GM21825 (cell line): ENCODE measurements at regions not wholly inside any gene's neighbourhood (a gene's known extent, or its start where the extent isn't known, plus 50 kb on each side); places are given as distances from the start of the nearest gene placed in this dataset.
"Not testable (repeated sequence)": the region's sequence is repeated elsewhere in the genome, so short reads cannot be mapped to it uniquely, and the experiment has no call there.

Experiments
- ATAC-seq: cut with Tn5 transposase; IDR thresholded peaks from one replicate; pipeline ENCODE4 v1.9.1; 2021; ENCODE audit warnings: mild to moderate bottlenecking, moderate library complexity; ENCODE audit not compliant: unreplicated experiment

DNA sequence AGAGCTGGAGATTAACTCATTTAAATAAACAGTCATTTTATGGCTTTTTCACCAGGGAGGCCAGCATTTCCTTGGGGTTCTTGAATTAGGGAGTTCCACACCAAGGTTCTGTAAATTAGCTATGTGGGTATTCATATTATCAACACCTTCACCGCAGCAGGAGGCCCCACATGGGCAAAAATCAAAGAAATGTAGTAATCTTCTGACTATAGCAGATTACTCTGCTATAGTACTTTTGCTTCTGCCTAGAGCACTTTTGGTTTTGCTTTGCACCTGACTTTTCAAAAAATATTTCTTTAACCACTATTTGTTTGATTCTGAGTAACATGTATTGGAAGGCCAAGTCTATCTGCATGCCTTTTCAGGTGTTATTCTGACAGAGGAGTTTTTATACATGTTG lies 108.6 kb upstream of the POMZP3 start:
- not testable (repeated sequence) for ATAC-seq

DNA sequence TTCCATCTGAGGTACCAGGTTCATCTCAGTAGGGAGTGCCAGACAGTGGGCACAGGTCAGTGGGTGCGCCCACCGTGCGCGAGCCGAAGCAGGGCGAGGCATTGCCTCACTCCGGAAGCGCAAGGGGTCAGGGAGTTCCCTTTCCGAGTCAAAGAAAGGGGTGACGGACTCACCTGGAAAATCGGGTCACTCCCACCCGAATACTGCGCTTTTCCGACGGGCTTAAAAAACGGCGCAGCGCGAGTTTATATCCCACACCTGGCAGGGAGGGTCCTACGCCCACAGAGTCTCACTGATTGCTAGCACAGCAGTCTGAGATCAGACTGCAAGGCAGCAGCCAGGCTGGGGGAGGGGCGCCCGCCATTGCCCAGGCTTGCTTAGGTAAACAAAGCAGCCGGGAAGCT lies 101.5 kb upstream of the POMZP3 start:
- not testable (repeated sequence) for ATAC-seq

DNA sequence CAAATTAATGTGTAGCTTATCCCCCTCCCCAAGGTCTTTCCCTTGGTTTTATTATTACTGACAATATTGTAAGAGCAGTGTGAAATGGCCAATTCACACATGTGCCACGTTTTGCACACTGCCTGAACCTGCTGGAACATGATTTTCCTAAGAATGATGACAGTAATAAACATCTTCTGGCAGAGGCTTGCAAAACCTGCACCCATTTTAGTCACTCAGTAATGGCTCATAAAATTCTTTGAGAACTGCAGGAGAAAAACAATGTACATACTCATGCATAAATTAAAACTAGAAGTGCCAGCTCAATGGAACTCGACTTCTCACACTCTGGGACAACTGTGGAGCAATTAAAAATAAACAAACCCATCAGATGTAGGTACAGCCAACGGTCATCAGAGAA lies 96.8 kb upstream of the POMZP3 start:
- ATAC-seq = not testable (repeated sequence)

DNA sequence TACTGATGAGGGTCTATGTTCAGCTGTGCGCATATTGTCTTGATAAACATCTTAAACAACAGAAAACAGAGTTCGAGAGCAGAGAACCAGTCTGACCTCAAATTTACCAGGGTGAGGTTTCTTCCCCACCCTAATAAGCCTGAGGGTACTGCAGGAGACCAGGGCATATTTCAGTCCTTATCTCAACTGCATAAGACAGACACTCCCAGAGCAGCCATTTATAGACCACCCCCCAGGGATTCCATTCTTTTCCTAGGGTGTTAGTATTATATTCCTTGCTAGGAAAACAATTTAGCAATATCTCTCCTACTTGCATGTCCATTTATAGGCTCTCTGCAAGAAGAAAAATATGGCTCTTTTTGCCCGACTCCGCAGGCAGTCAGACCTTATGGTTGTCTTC lies 89.5 kb upstream of the POMZP3 start:
- not testable (repeated sequence) for ATAC-seq

DNA sequence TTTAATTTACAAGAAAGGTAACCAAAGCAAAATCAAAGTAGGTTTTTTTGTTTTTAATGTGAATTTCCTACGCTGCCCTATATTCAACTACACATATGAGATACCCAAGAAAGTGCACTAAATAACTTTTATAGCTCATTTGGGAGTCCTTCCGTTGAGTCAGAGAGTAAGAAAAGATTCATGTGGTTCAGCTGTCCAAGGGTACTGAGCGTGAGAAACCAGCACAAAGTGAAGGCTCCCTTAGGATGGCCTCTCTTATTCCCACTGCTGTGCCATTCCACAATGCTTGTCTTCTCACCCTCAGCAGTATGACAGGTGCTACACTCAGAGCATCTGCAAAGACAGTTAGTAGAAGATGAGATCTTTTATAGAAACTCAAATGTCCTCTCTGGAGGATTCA lies 85.8 kb upstream of the POMZP3 start:
- not testable (repeated sequence) for ATAC-seq

DNA sequence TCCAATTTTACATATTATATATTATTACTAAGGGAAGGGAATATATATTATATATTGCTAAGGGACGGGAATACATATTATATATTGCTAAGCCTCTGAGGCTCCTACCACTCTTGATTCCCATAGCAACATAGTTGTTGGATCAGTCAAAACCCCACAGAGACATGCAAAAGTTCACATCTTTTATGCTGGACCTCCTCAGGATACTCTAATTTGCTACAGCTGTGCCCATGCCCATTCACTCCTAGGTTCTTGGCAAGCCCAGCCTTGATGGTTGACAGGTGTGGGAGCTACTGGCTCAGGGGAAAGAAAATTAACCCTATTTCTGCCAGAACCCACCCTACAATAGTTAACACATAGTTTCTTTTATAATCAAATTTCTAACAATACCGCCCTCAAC lies 84.6 kb upstream of the POMZP3 start:
- not testable (repeated sequence) for ATAC-seq

DNA sequence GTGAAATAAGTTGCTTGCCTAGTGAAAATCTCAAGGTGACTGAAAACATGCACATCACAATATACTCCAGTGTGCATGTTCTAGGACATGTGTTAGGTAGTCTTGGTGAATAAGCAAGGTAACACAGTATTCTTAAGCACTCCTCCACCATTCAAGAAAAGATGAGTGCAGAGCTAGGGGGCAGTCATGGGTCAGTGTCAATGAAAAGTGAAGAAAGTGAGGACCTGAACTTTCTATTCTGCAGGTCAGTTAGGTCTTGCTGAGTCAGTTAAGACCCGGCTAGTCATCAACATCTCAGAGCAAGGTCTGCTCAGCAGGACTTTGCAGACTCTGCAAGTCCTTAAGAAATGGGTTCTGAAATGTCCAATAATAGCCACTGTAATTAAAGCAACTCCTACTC lies 82.6 kb upstream of the POMZP3 start:
- ATAC-seq = not testable (repeated sequence)

DNA sequence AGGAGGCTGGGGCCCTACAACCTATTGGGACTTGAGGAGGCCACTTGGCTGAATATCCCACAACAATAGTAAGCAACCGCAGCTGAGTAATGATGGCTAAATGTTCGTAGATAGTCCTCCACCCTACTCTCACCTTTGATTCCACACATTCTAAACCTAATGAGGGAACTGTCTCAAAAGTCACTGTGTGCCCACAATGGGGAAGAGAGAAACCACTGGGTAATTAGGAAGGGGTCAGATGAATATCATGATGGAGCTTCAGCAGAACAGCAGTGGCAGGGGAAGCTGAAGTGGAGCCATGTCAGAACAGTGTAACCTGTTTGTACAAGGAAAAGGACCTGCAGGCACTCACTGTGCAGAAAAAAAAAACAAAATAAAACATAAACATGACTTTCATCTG lies 81.4 kb upstream of the POMZP3 start:
- not testable (repeated sequence) for ATAC-seq

DNA sequence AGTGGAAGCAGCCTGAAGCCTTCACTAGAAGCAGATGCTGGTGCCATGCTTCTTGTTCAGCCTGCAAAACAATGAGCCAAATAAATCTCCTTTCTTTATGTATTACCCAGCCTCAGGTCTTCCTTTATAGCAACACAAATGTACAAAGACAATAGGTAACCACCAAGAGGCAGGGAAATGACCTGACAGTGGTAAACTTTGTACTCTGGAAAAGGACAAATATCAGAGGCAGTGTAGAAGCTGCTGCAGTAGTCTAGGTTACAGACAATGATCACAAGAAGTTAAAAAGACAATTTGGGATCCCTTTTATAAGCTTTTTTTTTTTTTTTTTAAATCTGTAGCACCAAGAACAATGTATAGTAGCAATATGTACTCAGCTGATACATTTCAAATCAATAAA lies 76.7 kb upstream of the POMZP3 start:
- not testable (repeated sequence) for ATAC-seq

DNA sequence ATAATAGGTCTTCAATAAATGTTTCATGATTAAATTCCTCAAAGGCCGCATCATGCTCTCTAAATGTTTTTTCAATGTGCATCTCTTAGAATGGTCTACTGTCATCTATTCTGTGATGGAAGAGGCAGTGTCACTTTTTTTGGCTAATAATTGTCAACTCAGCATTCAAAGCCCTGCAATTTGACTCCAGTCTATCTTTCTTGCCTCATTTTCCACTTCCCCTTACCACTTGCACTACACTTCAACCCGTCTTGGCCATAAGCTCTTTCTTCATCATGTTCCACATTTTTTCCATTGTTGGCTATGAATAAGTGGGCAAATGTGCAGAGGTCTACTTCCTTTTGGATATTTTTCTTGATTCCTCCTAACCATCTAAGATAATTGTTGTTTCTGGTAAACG lies 59.2 kb upstream of the POMZP3 start:
- not testable (repeated sequence) for ATAC-seq

DNA sequence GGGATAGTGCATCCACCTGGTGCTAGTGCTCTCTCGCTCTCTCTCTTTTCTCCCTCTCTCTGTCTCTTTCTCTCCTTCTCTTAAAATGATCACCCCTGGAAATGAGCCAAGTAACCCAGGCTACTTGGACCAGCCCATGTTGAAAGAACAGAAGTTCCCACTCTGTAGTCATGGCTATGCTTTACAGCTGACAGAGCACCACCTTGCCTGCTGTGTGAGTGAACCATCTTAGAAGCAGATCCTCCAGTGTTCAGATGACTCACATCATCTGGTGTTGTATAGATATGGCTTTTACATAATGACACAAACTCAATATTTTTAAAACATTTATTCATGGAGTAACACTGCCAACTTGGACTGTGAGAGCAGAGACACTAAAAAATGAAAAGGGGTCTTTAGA lies 57.7 kb upstream of the POMZP3 start:
- not testable (repeated sequence) for ATAC-seq

DNA sequence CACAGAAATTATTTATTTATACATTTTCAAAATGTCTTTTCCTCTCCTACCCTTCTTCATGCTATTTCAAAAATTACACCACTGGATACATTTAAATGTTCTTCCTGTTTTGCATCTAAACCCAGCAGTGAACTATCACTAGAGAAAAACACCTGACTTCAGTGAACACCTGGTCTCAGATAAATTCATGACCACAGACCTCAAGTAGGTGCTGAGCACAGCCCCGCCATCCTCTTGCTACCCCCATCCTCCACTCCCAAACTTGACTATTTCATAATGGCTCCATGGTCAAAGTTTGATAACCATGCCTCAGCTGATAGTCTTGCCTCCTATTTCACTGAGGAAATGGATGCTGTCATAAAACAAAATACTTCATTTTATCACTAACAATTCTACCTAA lies 56.6 kb upstream of the POMZP3 start:
- not testable (repeated sequence) for ATAC-seq

DNA sequence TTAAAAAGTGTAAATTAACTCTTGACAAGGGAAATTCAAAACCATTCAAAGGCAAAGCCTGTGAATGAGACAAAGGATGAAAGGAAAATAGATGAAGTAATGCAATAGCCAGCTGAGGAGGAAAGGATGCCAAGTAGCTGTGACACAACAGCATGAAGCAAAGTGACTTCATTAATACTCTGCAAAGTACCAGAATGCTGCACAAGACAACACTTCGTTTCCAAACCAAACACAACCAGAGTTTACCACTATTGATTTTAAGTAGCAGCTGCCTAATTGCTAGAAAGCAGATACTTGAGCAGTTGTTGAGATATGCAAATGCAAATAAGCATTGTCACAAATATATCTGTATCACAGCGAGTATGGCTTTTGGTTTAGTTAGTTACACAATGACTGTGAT lies 54.7 kb upstream of the POMZP3 start:
- ATAC-seq = not testable (repeated sequence)

DNA sequence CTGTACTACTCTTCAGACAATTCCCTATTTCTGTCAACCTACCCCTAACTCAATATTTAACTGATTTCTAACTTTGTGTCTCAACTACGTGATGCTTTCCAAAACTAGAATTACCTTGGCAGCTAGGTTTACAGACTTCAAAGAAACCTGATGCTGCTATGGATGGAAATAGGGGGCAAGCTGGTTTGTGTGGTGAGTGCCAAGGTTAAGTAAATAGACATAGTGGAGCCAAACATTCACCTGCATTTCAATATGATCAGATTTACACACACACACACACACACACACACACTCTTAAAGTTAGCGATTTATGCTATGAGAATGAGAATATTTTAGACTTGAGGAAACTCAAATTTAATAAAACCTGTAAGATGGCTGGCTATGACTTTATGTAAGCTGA lies 52.1 kb upstream of the POMZP3 start:
- not testable (repeated sequence) for ATAC-seq

DNA sequence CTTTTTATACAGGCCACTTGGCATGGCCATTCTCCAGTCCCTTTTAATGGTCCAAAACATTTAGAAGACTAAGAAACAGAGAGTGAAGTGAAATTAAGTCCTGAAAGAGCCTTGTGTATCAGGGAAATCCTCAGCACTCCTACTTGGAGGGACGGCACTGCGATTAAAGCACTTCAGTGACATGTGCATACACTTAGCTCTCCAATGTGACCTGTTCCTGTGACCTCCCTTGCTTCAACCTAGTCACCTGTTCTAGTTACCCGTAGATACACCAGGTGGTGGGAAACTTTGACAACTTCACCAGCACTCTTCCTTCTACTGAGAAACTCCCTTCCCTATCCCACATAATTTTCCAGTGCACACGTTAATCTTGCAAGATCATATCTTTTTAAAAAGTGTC lies 51.4 kb upstream of the POMZP3 start:
- ATAC-seq = not testable (repeated sequence)

DNA sequence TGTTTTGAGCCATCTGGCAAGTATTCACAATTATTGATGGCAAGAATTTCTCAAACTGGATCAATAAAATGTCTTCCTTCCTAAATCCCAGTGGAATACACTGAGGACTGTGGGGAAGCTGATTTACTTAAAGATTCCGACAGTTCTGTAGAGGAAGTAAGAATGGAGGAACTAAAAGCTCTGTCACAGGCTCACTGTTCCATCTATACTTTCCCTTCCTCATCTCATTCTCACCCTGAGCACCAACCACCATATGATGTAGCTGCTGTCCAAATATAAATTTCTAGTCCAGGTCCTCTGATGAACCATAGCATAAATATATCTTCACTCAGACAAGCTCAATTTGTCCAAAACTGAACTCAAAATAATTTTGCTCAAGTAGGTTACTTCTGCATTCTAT lies 49.8 kb upstream of the POMZP3 start:
- ATAC-seq = not testable (repeated sequence)
